WTC11 (cell line): ENCODE measurements at regions not wholly inside any gene's neighbourhood (a gene's known extent, or its start where the extent isn't known, plus 50 kb on each side); places are given as distances from the start of the nearest gene placed in this dataset.

Source experiments
- ATAC-seq: fragments of 200-7000 bp; cut with Tn5 transposase; 2 replicates; pipeline ENCODE4 v1.10.0; 2021; ENCODE audit warnings: mild to moderate bottlenecking, moderate library complexity
- CTCF ChIA-PET: fragments of 300-600 bp; sonication (Branson Sonifier 250); formaldehyde crosslinking; loops from one replicate; lab custom pipeline; 2021; ENCODE audit warnings: antibody characterized with exemption; lab: Charles Lee
- POLR2A ChIA-PET: fragments of 350-600 bp; sonication (Branson Sonifier 250); formaldehyde crosslinking; loops from one replicate; lab custom pipeline; 2021; ENCODE audit warnings: antibody characterized with exemption; lab: Charles Lee
- DNase-seq: peaks from one replicate; pipeline ENCODE4 v3.0.0; 2021; ENCODE audit warnings: low spot score
- H3K27ac Mint-ChIP-seq: 2 replicates; pipeline ENCODE4 v1.8.0; 2021; ENCODE audit warnings: mixed read lengths
- H3K27me3 Mint-ChIP-seq: 2 replicates; pipeline ENCODE4 v1.8.0; 2021; ENCODE audit warnings: low read depth, mild to moderate bottlenecking, moderate library complexity, mixed read lengths
- H3K36me3 Mint-ChIP-seq: 2 replicates; pipeline ENCODE4 v1.8.0; 2021; ENCODE audit warnings: mixed read lengths
- H3K4me1 Mint-ChIP-seq: 2 replicates; pipeline ENCODE4 v1.8.0; 2022; ENCODE audit warnings: mixed read lengths
- H3K4me3 Mint-ChIP-seq: 2 replicates; pipeline ENCODE4 v1.8.0; 2021; ENCODE audit warnings: mild to moderate bottlenecking, moderate library complexity, mixed read lengths
- H3K9me3 Mint-ChIP-seq: 2 replicates; pipeline ENCODE4 v1.8.0; 2021; ENCODE audit warnings: mixed read lengths
- CDX4 ChIP-seq: fragments of 250-450 bp; sonication (Bioruptor Pico); IDR thresholded peaks from 2 replicates; pipeline ENCODE4 v1.9.0; 2021; ENCODE audit warnings: moderate library complexity, mild to moderate bottlenecking, inconsistent platforms, borderline replicate concordance
- CREB1 ChIP-seq: sonication (generic); formaldehyde crosslinking; IDR thresholded peaks from 2 replicates; pipeline ENCODE4 v1.8.0; 2023; ENCODE audit warnings: mild to moderate bottlenecking, missing genetic modification reagents
- ETV6 ChIP-seq: sonication (generic); formaldehyde crosslinking; IDR thresholded peaks from 2 replicates; pipeline ENCODE4 v1.8.1; 2022; ENCODE audit warnings: mild to moderate bottlenecking, missing genetic modification reagents
- FOXK1 ChIP-seq: sonication (generic); formaldehyde crosslinking; IDR thresholded peaks from 2 replicates; pipeline ENCODE4 v1.8.0; 2022; ENCODE audit warnings: mild to moderate bottlenecking, moderate library complexity, missing genetic modification reagents
- GABPB1 ChIP-seq: sonication (generic); formaldehyde crosslinking; IDR thresholded peaks from 2 replicates; pipeline ENCODE4 v1.8.1; 2023; ENCODE audit warnings: mild to moderate bottlenecking, missing genetic modification reagents
- IRF1 ChIP-seq: sonication (generic); formaldehyde crosslinking; IDR thresholded peaks from 2 replicates; pipeline ENCODE4 v1.8.0; 2023; ENCODE audit warnings: missing genetic modification reagents
- IRF2 ChIP-seq: sonication (generic); formaldehyde crosslinking; IDR thresholded peaks from 2 replicates; pipeline ENCODE4 v1.8.0; 2022; ENCODE audit warnings: low read depth, missing genetic modification reagents, borderline replicate concordance
- JAZF1 ChIP-seq: fragments of 250-450 bp; sonication (Bioruptor Pico); IDR thresholded peaks from 2 replicates; pipeline ENCODE4 v1.9.0; 2021; ENCODE audit warnings: moderate library complexity, mild to moderate bottlenecking, inconsistent platforms
- MAX ChIP-seq: sonication (generic); formaldehyde crosslinking; IDR thresholded peaks from 2 replicates; pipeline ENCODE4 v1.8.0; 2022; ENCODE audit warnings: mild to moderate bottlenecking, missing genetic modification reagents
- NFE2L1 ChIP-seq: sonication (generic); formaldehyde crosslinking; IDR thresholded peaks from 2 replicates; pipeline ENCODE4 v1.8.1; 2023; ENCODE audit warnings: missing genetic modification reagents
- NFYB ChIP-seq: sonication (generic); formaldehyde crosslinking; conservative IDR thresholded peaks from 2 replicates; pipeline ENCODE4 v1.8.0; 2022; ENCODE audit warnings: low read depth, missing genetic modification reagents
- NR3C1 ChIP-seq: sonication (generic); formaldehyde crosslinking; conservative IDR thresholded peaks from 2 replicates; pipeline ENCODE4 v1.8.1; 2023; ENCODE audit warnings: low read depth, mild to moderate bottlenecking, missing genetic modification reagents
- OVOL2 ChIP-seq: fragments of 250-450 bp; sonication (Bioruptor Pico); IDR thresholded peaks from 2 replicates; pipeline ENCODE4 v1.9.0; 2021; ENCODE audit warnings: mild to moderate bottlenecking, borderline replicate concordance
- PRDM15 ChIP-seq: sonication (generic); formaldehyde crosslinking; IDR thresholded peaks from 2 replicates; pipeline ENCODE4 v1.8.0; 2022; ENCODE audit warnings: missing genetic modification reagents
- SP1 ChIP-seq: sonication (generic); formaldehyde crosslinking; conservative IDR thresholded peaks from 2 replicates; pipeline ENCODE4 v1.8.1; 2022; ENCODE audit warnings: missing genetic modification reagents
- ZBTB43 ChIP-seq: sonication (generic); formaldehyde crosslinking; IDR thresholded peaks from 2 replicates; pipeline ENCODE4 v1.8.1; 2023; ENCODE audit warnings: mild to moderate bottlenecking, missing genetic modification reagents
- ZNF281 ChIP-seq: sonication (generic); formaldehyde crosslinking; IDR thresholded peaks from 2 replicates; pipeline ENCODE4 v1.8.0; 2023; ENCODE audit warnings: mild to moderate bottlenecking, missing genetic modification reagents
- ZNF423 ChIP-seq: fragments of 250-450 bp; sonication (Bioruptor Pico); IDR thresholded peaks from 2 replicates; pipeline ENCODE4 v2.1.2; 2022; ENCODE audit warnings: mild to moderate bottlenecking, moderate library complexity
- ZNF532 ChIP-seq: fragments of 250-450 bp; sonication (Bioruptor Pico); IDR thresholded peaks from 2 replicates; pipeline ENCODE4 v1.9.0; 2021; ENCODE audit warnings: mild to moderate bottlenecking, borderline replicate concordance
- ZSCAN18 ChIP-seq: fragments of 250-450 bp; sonication (Bioruptor Pico); IDR thresholded peaks from 2 replicates; pipeline ENCODE4 v2.1.2; 2022; ENCODE audit warnings: mild to moderate bottlenecking, moderate library complexity

GRCh38 chr5:30693326-30693725 is 500.2 kb upstream of the CDH6 start (continued):
- TF ChIP-seq ZNF281 (no peak), CREB1 (CRISPR knock-in tag) (no peak), NFE2L1 (CRISPR knock-in tag) (no peak), IRF2 (CRISPR knock-in tag) (no peak), ETV6 (CRISPR knock-in tag) (no peak)

GRCh38 chr5:30690931-30691330 is 502.6 kb upstream of the CDH6 start:
- H3K27me3 Mint-ChIP-seq = no peaks in the 10 kb centered on the region
- CTCF ChIA-PET = no interaction called here
- no peak for DNase-seq
- no peak for ATAC-seq
- TF ChIP-seq JAZF1 (no peak), ZBTB43 (no peak), GABPB1 (CRISPR knock-in tag) (no peak), ZNF423 (CRISPR knock-in tag) (no peak), SP1 (CRISPR knock-in tag) (no peak), MAX (CRISPR knock-in tag) (no peak), CDX4 (CRISPR knock-in tag) (no peak), FOXK1 (CRISPR knock-in tag) (no peak), IRF1 (no peak), OVOL2 (no peak), NFYB (CRISPR knock-in tag) (no peak)
- TF ChIP-seq, all 79 proteins: peak for 0
- Mint-ChIP-seq H3K27ac (no peak overlapping the region), H3K4me3 (no peak overlapping the region), H3K9me3 (no peaks in the 10 kb centered on the region), H3K36me3 (no peaks in the 10 kb centered on the region), H3K4me1 (0 out of 2 replicates have a peak, but pooled peaks cover 2% of the 10 kb centered on the region)
- POLR2A ChIA-PET = no interaction called here

- no peak overlapping the region for H3K27ac Mint-ChIP-seq
- ATAC-seq = no peak
- no peak for DNase-seq
- peaks cover under 1% of the 10 kb centered on the region; the same call in 1 of the 2 replicates for H3K27me3 Mint-ChIP-seq
- CTCF ChIA-PET = no interaction called here
- H3K4me1 Mint-ChIP-seq = 0 out of 2 replicates have a peak, but pooled peaks cover 2% of the 10 kb centered on the region
- H3K4me3 Mint-ChIP-seq = no peak overlapping the region
- H3K9me3 Mint-ChIP-seq = no peaks in the 10 kb centered on the region; the same call in 1 of the 2 replicates
- POLR2A ChIA-PET = no interaction called here
- H3K36me3 Mint-ChIP-seq = no peaks in the 10 kb centered on the region
- TF ChIP-seq SP1 (CRISPR knock-in tag) (no peak), ZSCAN18 (no peak), PRDM15 (CRISPR knock-in tag) (no peak), NR3C1 (CRISPR knock-in tag) (no peak), ZNF532 (CRISPR knock-in tag) (no peak)
These were observed 506.0 kb upstream of the CDH6 start for GRCh38 chr5:30687461-30687860.
